H1 (cell line): ENCODE measurements at regions not wholly inside any gene's neighbourhood (a gene's known extent, or its start where the extent isn't known, plus 50 kb on each side); places are given as distances from the start of the nearest gene placed in this dataset.

Source experiments
- CTCF ChIA-PET: fragments of 300-600 bp; sonication (Branson Sonifier 250); formaldehyde crosslinking; loops from one replicate; lab custom pipeline; 2021; ENCODE audit not compliant: partially characterized antibody; lab: Charles Lee
- POLR2A ChIA-PET: fragments of 300-600 bp; sonication (Branson Sonifier 250); formaldehyde crosslinking; loops from one replicate; lab custom pipeline; 2021; ENCODE audit warnings: inconsistent platforms; ENCODE audit not compliant: partially characterized antibody; lab: Charles Lee
- DNase-seq, 2 experiments: peaks; one replicate each; pipeline versions ENCODE4 v3.0.0 to v3.0.0-alpha.2; 2010 to 2022; ENCODE audit warnings: low spot score in 2 of 2, low read depth in 1 of 2, mixed read lengths in 1 of 2
- FAIRE-seq: peaks from 2 replicates; lab custom pipeline; 2011; peaks lifted over from hg19 to GRCh38; lab: Jason Lieb, UNC
- H2AFZ ChIP-seq: 2 replicates; pipeline ENCODE4 v1.8.1; 2012; ENCODE audit warnings: low read length, inconsistent platforms
- H2AK5ac ChIP-seq: 2 replicates; pipeline ENCODE4 v1.6.1; 2013; ENCODE audit warnings: low read depth, low read length
- H2BK120ac ChIP-seq: replicated peaks from 2 replicates; pipeline ENCODE3; 2013; ENCODE audit warnings: low read depth, low read length, inconsistent platforms
- H2BK12ac ChIP-seq: 2 replicates; pipeline ENCODE4 v1.6.1; 2013; ENCODE audit warnings: low read depth, low read length
- H2BK15ac ChIP-seq: 2 replicates; pipeline ENCODE4 v1.6.1; 2013; ENCODE audit warnings: low read length
- H2BK20ac ChIP-seq: 2 replicates; pipeline ENCODE4 v1.6.1; 2013; ENCODE audit warnings: low read length
- H2BK5ac ChIP-seq: 2 replicates; pipeline ENCODE4 v1.6.1; 2013; ENCODE audit warnings: low read depth, low read length
- H3K14ac ChIP-seq: 2 replicates; pipeline ENCODE4 v1.6.1; 2013; ENCODE audit warnings: inconsistent platforms; ENCODE audit not compliant: insufficient read length
- H3K18ac ChIP-seq: 2 replicates; pipeline ENCODE4 v1.6.1; 2013; ENCODE audit warnings: low read length; ENCODE audit errors: extremely low read depth
- H3K23ac ChIP-seq: 2 replicates; pipeline ENCODE4 v1.6.1; 2013; ENCODE audit warnings: inconsistent platforms; ENCODE audit not compliant: insufficient read length
- H3K23me2 ChIP-seq: 2 replicates; pipeline ENCODE4 v1.6.1; 2013; ENCODE audit warnings: low read depth, low read length
- H3K27ac ChIP-seq: 2 replicates; pipeline ENCODE4 v1.6.1; 2011; ENCODE audit warnings: low read depth, low read length, inconsistent platforms
- H3K27me3 ChIP-seq, 4 experiments: replicated peaks in 1 of 4; 1 replicate in 1 of 4; 2 replicates in 3 of 4; pipeline versions ENCODE4 v1.6.1 to v1.8.1; 2011 to 2013; ENCODE audit warnings: low read length in 3 of 4, mild to moderate bottlenecking in 3 of 4, inconsistent platforms in 2 of 4, mixed read lengths in 2 of 4, moderate library complexity in 1 of 4; ENCODE audit not compliant: control insufficient read depth in 3 of 4, insufficient read depth in 3 of 4; ENCODE audit errors: extremely low read depth in 1 of 4
- H3K36me3 ChIP-seq, 4 experiments: 2 replicates each; pipeline versions ENCODE4 v1.6.1 to v1.8.1; 2011 to 2013; ENCODE audit warnings: mild to moderate bottlenecking in 4 of 4, low read length in 3 of 4, moderate library complexity in 2 of 4, control low read depth in 1 of 4, inconsistent platforms in 1 of 4; ENCODE audit not compliant: insufficient read depth in 4 of 4, control insufficient read depth in 2 of 4
- H3K4ac ChIP-seq: replicated peaks from 2 replicates; pipeline ENCODE3; 2013; ENCODE audit warnings: low read length, low read depth, mixed read lengths, inconsistent platforms; ENCODE audit not compliant: insufficient read length
- H3K4me1 ChIP-seq, 4 experiments: replicated peaks in 1 of 4; 1 replicate in 1 of 4; 2 replicates in 3 of 4; pipeline versions ENCODE4 v1.6.1 to v1.8.1; 2011 to 2013; ENCODE audit warnings: low read length in 3 of 4, inconsistent platforms in 2 of 4, mixed read lengths in 1 of 4; ENCODE audit not compliant: insufficient read depth in 4 of 4, control insufficient read depth in 3 of 4
- H3K4me2 ChIP-seq, 2 experiments: 2 replicates each; pipeline versions ENCODE4 v1.6.1 to v1.8.1; 2011 to 2013; ENCODE audit warnings: low read depth in 2 of 2, low read length in 2 of 2, control low read depth in 1 of 2, inconsistent platforms in 1 of 2, mild to moderate bottlenecking in 1 of 2; ENCODE audit not compliant: insufficient read depth in 1 of 2
- H3K4me3 ChIP-seq, 4 experiments: fragments of 200-600, 300-600 bp in 1 of 4; sonication (generic), shearing (Covaris generic), sonication (Bioruptor Twin) in 1 of 4; 2 replicates each; pipeline versions ENCODE4 v1.5.1 to v1.8.1; 2011 to 2016; ENCODE audit warnings: low read length in 4 of 4, low read depth in 3 of 4, control low read depth in 2 of 4, inconsistent platforms in 2 of 4, mild to moderate bottlenecking in 2 of 4, mixed read lengths in 1 of 4, moderate library complexity in 1 of 4; ENCODE audit not compliant: insufficient read depth in 2 of 4; ENCODE audit errors: extremely low read depth in 1 of 4
- H3K56ac ChIP-seq: replicated peaks from 2 replicates; pipeline ENCODE3; 2013; ENCODE audit warnings: low read depth, mild to moderate bottlenecking, mixed read lengths, low read length, inconsistent platforms; ENCODE audit not compliant: insufficient read length
- H3K79me1 ChIP-seq: 2 replicates; pipeline ENCODE4 v1.6.1; 2013; ENCODE audit warnings: low read depth, low read length, control low read depth
- H3K79me2 ChIP-seq, 2 experiments: 2 replicates each; pipeline versions ENCODE4 v1.6.1 to v1.8.1; 2012 to 2013; ENCODE audit warnings: low read length in 2 of 2, mild to moderate bottlenecking in 2 of 2, inconsistent platforms in 1 of 2; ENCODE audit not compliant: insufficient read depth in 2 of 2, control insufficient read depth in 1 of 2
- H3K9ac ChIP-seq, 4 experiments: replicated peaks in 1 of 4; 1 replicate in 1 of 4; 2 replicates in 3 of 4; pipeline versions ENCODE4 v1.6.1 to v1.8.1; 2011 to 2013; ENCODE audit warnings: low read depth in 3 of 4, low read length in 3 of 4, control low read depth in 2 of 4, mild to moderate bottlenecking in 2 of 4, moderate library complexity in 2 of 4, inconsistent platforms in 1 of 4; ENCODE audit errors: extremely low read depth in 1 of 4
- H3K9me3 ChIP-seq, 2 experiments: 2 replicates each; pipeline versions ENCODE4 v1.6.1 to v1.8.1; 2012 to 2013; ENCODE audit warnings: mild to moderate bottlenecking in 2 of 2, moderate library complexity in 2 of 2, control low read depth in 1 of 2, inconsistent platforms in 1 of 2, low read depth in 1 of 2, low read length in 1 of 2, mixed read lengths in 1 of 2; ENCODE audit not compliant: insufficient read depth in 2 of 2
- H4K20me1 ChIP-seq, 2 experiments: replicated peaks in 1 of 2; 2 replicates each; pipeline versions ENCODE3 to v1.8.1; 2011 to 2013; ENCODE audit warnings: inconsistent platforms in 2 of 2, low read length in 2 of 2, mild to moderate bottlenecking in 1 of 2; ENCODE audit not compliant: insufficient read depth in 2 of 2, control insufficient read depth in 1 of 2
- H4K5ac ChIP-seq: 2 replicates; pipeline ENCODE4 v1.6.1; 2013; ENCODE audit warnings: low read length, low read depth, mixed read lengths, inconsistent platforms; ENCODE audit not compliant: insufficient read length
- H4K8ac ChIP-seq: 2 replicates; pipeline ENCODE4 v1.8.0; 2013; ENCODE audit warnings: mild to moderate bottlenecking, moderate library complexity, low read length, inconsistent platforms; ENCODE audit not compliant: insufficient read depth; ENCODE audit errors: extremely low read depth
- H4K91ac ChIP-seq: replicated peaks from 2 replicates; pipeline ENCODE3; 2013; ENCODE audit warnings: low read length, mixed read lengths, inconsistent platforms; ENCODE audit not compliant: insufficient read length
- CEBPB ChIP-seq: IDR thresholded peaks from 2 replicates; pipeline ENCODE4 v1.6.1; 2012; ENCODE audit warnings: low read depth, low read length
- EGR1 ChIP-seq: IDR thresholded peaks from 2 replicates; pipeline ENCODE4 v1.6.1; 2011; ENCODE audit warnings: low read depth, low read length, borderline replicate concordance
- KDM5A ChIP-seq: fragments of 200-600 bp; IDR thresholded peaks from 2 replicates; pipeline ENCODE4 v1.7.1; 2012; ENCODE audit warnings: mild to moderate bottlenecking, low read length, inconsistent platforms, mixed read lengths
- SP2 ChIP-seq: IDR thresholded peaks from 2 replicates; pipeline ENCODE4 v1.6.1; 2012; ENCODE audit warnings: mild to moderate bottlenecking, low read length, inconsistent platforms
- SUZ12 ChIP-seq: fragments of 200-600 bp; sonication (generic); IDR thresholded peaks from 2 replicates; pipeline ENCODE4 v1.6.1; 2012; ENCODE audit warnings: mild to moderate bottlenecking, inconsistent platforms, low read length, moderate library complexity, mixed read lengths
- WGBS, 2 experiments: shearing (Covaris generic) in 1 of 2; methylation state at CpG; one replicate each; pipeline versions ENCODE4 v1.1.6 to v1.1.7; 2013 to 2015; ENCODE audit warnings: low lambda C conversion rate in 2 of 2, mixed read lengths in 2 of 2, inconsistent platforms in 1 of 2, low coverage in 1 of 2, missing lambda C conversion rate in 1 of 2; ENCODE audit not compliant: insufficient replicate concordance in 2 of 2, insufficient coverage in 1 of 2, insufficient read length in 1 of 2; ENCODE audit errors: extremely low coverage in 1 of 2, missing lambda C conversion rate in 1 of 2; 5-methylcytosine and 5-hydroxymethylcytosine counted together

DNA sequence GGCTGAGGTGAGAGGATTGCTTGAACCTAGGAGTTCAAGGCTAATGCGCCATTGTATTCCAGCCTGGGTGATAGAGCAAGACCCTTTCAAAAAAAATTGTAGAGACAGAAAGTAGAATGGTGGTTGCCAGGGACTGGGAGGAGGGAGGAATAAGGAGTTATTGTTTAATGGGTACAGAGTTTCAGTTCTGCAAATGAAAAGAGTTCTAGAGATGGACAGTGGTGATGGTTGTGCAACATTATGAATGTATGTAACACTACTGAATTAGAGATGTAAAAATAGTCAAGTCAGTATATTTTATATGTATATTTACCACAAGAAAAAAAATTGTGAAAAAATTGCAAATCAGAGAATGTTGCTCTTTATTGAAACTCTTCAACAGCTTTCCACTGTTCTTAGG, 266.5 kb upstream of the NPY start (continued):
- no peak for TF ChIP-seq SP2

DNA sequence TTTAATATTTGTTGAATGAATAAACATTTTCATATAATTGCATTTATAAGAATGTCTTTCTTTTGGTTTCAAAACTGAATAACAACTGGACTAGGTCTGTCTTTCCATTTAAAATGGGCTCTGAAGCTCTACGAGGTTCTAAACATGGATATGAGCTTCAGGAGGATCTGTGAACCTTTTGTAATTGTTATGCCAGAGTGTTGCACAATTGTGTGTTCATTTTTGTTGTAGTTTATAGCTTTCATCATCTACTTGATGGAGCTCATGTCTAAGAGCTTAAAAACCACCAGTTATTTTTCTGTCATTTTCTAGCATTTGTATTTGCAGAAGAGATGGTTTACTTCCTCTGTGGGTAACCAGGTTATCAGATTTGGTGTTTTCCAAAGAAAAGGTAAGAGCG, 265.7 kb upstream of the NPY start:
- POLR2A ChIA-PET = no interaction called here
- Histone ChIP-seq H4K5ac (no peak overlapping the region), H3K4me3 (no peak overlapping the region), H4K91ac (no peak overlapping the region), H2BK15ac (no peak overlapping the region), H3K36me3 (no peaks in the 10 kb centered on the region), H3K23me2 (no peaks in the 10 kb centered on the region), H3K56ac (no peak overlapping the region), H2BK20ac (no peak overlapping the region), H2BK5ac (no peak overlapping the region), H3K9ac (no peak overlapping the region), H2AFZ (no peak overlapping the region), H3K18ac (no peak overlapping the region), H3K79me1 (no peaks in the 10 kb centered on the region), H3K4ac (no peak overlapping the region), H3K23ac (no peak overlapping the region), H3K27me3 (no peaks in the 10 kb centered on the region), H2BK12ac (no peak overlapping the region), H3K4me1 (no peaks in the 10 kb centered on the region), H2AK5ac (no peak overlapping the region), H2BK120ac (no peak overlapping the region), H3K4me2 (no peak overlapping the region), H4K8ac (no peak overlapping the region), H4K20me1 (no peaks in the 10 kb centered on the region), H3K14ac (no peak overlapping the region), H3K27ac (no peak overlapping the region), H3K9me3 (no peaks in the 10 kb centered on the region), H3K79me2 (no peaks in the 10 kb centered on the region)
- DNase-seq (no peak), FAIRE-seq (no peak)
- CTCF ChIA-PET = interaction anchor here (1.3 kb wide), 1 partner anchor 27 kb away, joined by 3 read pairs; no protein-coding TSS in a partner anchor
- WGBS, 2 experiments = 91% methylated on average over 2 of the region's 2 CpGs; no CpG with 5 or more reads in 1 of the 2 experiments
- no peak for TF ChIP-seq EGR1
- no peak for TF ChIP-seq KDM5A
- TF ChIP-seq CEBPB = peak; percentile 20; the same call in 1 of the 2 replicates
- no peak for TF ChIP-seq SUZ12
